PC-3 (cell line): ENCODE measurements at regions not wholly inside any gene's neighbourhood (a gene's known extent, or its start where the extent isn't known, plus 50 kb on each side); places are given as distances from the start of the nearest gene placed in this dataset.

Source experiments
- ATAC-seq: fragments of 200-7000 bp; cut with Tn5 transposase; 2 replicates; pipeline ENCODE4 v1.9.1; 2020; ENCODE audit warnings: mild to moderate bottlenecking, moderate library complexity
- BruUV-seq: library from RNA; stranded (reverse); fragments of 400-500 nt; replicated peaks from 2 replicates; lab custom pipeline; 2021; lab: Mats Ljungman, UMichigan
- CTCF ChIA-PET: fragments of 300-600 bp; sonication (Branson Sonifier 250); formaldehyde crosslinking; loops from one replicate; lab custom pipeline; 2022; ENCODE audit warnings: antibody characterized with exemption; lab: Charles Lee
- POLR2A ChIA-PET: fragments of 300-600 bp; sonication (Branson Sonifier 250); formaldehyde crosslinking; loops from one replicate; lab custom pipeline; 2022; ENCODE audit warnings: antibody characterized with exemption; ENCODE audit not compliant: unreplicated experiment; lab: Charles Lee
- DNase-seq: peaks from one replicate; pipeline ENCODE4 v3.0.0-alpha.2; 2015
- H2AFZ ChIP-seq: fragments of 300-600 bp; sonication (generic); 2 replicates; pipeline ENCODE4 v1.6.0; 2016; ENCODE audit warnings: antibody characterized with exemption, low read length
- H3F3A ChIP-seq: fragments of 300-600 bp; sonication (generic); one replicate; pipeline ENCODE4 v1.6.0; 2017; ENCODE audit warnings: antibody characterized with exemption, low read length, control low read depth, mild to moderate bottlenecking; ENCODE audit not compliant: unreplicated experiment
- H3K27ac ChIP-seq: fragments of 300-600 bp; sonication (generic); 2 replicates; pipeline ENCODE4 v1.5.1; 2016; ENCODE audit warnings: mild to moderate bottlenecking, low read length
- H3K27me3 ChIP-seq: fragments of 300-600 bp; sonication (generic); 2 replicates; pipeline ENCODE4 v1.6.1; 2016; ENCODE audit warnings: low read length, mixed read lengths
- H3K36me3 ChIP-seq: fragments of 300-600 bp; sonication (generic); 2 replicates; pipeline ENCODE4 v1.6.1; 2016; ENCODE audit warnings: low read depth, mixed run types, low read length, mixed read lengths
- H3K4me1 ChIP-seq: fragments of 300-600 bp; sonication (generic); 2 replicates; pipeline ENCODE4 v1.5.1; 2016; ENCODE audit warnings: low read length; ENCODE audit not compliant: insufficient read depth
- H3K4me2 ChIP-seq: fragments of 300-600 bp; sonication (generic); 2 replicates; pipeline ENCODE4 v1.6.0; 2016; ENCODE audit warnings: low read length
- H3K4me3 ChIP-seq: fragments of 300-600 bp; sonication (generic); 2 replicates; pipeline ENCODE4 v1.5.1; 2016; ENCODE audit warnings: mild to moderate bottlenecking, low read length, mixed read lengths
- H3K79me2 ChIP-seq: fragments of 300-600 bp; sonication (generic); 2 replicates; pipeline ENCODE4 v1.6.1; 2017; ENCODE audit warnings: low read length, mixed read lengths
- H3K9ac ChIP-seq: fragments of 300-600 bp; sonication (generic); 2 replicates; pipeline ENCODE4 v1.6.0; 2016; ENCODE audit warnings: mild to moderate bottlenecking, low read length
- H3K9me2 ChIP-seq: fragments of 300-600 bp; sonication (generic); replicated peaks from 2 replicates; pipeline ENCODE4 v1.6.1; 2016; ENCODE audit warnings: mixed run types, low read length, mixed read lengths
- H3K9me3 ChIP-seq: fragments of 300-600 bp; sonication (generic); 2 replicates; pipeline ENCODE4 v1.6.1; 2016; ENCODE audit warnings: low read length, mixed read lengths
- H4K20me1 ChIP-seq: fragments of 300-600 bp; sonication (generic); 2 replicates; pipeline ENCODE4 v1.6.1; 2016; ENCODE audit warnings: low read length, mixed read lengths
- EZH2 ChIP-seq: fragments of 300-600 bp; sonication (generic); IDR thresholded peaks from one replicate; pipeline ENCODE4 v1.6.1; 2017; ENCODE audit warnings: antibody characterized with exemption, mild to moderate bottlenecking, low read length; ENCODE audit not compliant: unreplicated experiment
- EZH2phosphoT487 ChIP-seq: fragments of 300-600 bp; sonication (generic); IDR thresholded peaks from 2 replicates; pipeline ENCODE4 v1.6.1; 2018; ENCODE audit warnings: mild to moderate bottlenecking, antibody characterized with exemption, low read length, borderline replicate concordance
- intact Hi-C: fragments of 100-400 bp; cut with micrococcal nuclease; formaldehyde crosslinking; loops from 2 replicates; pipeline ENCODE4 v1.9.0; 2023
- TF ChIP-seq, protein P1 (sequence below): fragments of 300-600 bp; sonication (generic); conservative IDR thresholded peaks from 2 replicates; pipeline ENCODE4 v1.5.1; 2017; ENCODE audit warnings: antibody characterized with exemption, low read depth, mild to moderate bottlenecking, low read length

- ChIA-PET POLR2A (interaction anchor here (1.0 kb wide), 1 partner anchor 97 kb away, joined by 3 read pairs; no protein-coding TSS in a partner anchor), CTCF (interaction anchor here (0.5 to 0.6 kb wide), 2 partner anchors 71 to 916 kb away, joined by 3 to 4 read pairs; no protein-coding TSS in a partner anchor)
- H3K27ac ChIP-seq: peak overlapping the region; percentile 98
- H3K27me3 ChIP-seq: no peaks in the 10 kb centered on the region
- H3K4me3 ChIP-seq: peak overlapping the region; percentile 19; the same call in 1 of the 2 replicates
- peak; percentile 97 for DNase-seq
- no peaks in the 10 kb centered on the region for H3K9me2 ChIP-seq
- H3K9me3 ChIP-seq: no peaks in the 10 kb centered on the region
- H3K4me2 ChIP-seq: peak overlapping the region; percentile 76
- intact Hi-C loops: loop anchor here (2.0 to 10.0 kb wide), 7 partner anchors 37 to 597 kb away; no protein-coding TSS in a partner anchor
- H4K20me1 ChIP-seq: no peaks in the 10 kb centered on the region
- peak overlapping the region; percentile 73 for H3K9ac ChIP-seq
- no peak overlapping the region for H2AFZ ChIP-seq
- no peaks in the 10 kb centered on the region for H3K36me3 ChIP-seq
- H3K4me1 ChIP-seq: peaks cover 59% of the 10 kb centered on the region
- TSS peak; percentile 22 for BruUV-seq
- H3F3A ChIP-seq: peaks cover 4% of the 10 kb centered on the region
- no peaks in the 10 kb centered on the region for H3K79me2 ChIP-seq
- TF ChIP-seq, protein P1, sequence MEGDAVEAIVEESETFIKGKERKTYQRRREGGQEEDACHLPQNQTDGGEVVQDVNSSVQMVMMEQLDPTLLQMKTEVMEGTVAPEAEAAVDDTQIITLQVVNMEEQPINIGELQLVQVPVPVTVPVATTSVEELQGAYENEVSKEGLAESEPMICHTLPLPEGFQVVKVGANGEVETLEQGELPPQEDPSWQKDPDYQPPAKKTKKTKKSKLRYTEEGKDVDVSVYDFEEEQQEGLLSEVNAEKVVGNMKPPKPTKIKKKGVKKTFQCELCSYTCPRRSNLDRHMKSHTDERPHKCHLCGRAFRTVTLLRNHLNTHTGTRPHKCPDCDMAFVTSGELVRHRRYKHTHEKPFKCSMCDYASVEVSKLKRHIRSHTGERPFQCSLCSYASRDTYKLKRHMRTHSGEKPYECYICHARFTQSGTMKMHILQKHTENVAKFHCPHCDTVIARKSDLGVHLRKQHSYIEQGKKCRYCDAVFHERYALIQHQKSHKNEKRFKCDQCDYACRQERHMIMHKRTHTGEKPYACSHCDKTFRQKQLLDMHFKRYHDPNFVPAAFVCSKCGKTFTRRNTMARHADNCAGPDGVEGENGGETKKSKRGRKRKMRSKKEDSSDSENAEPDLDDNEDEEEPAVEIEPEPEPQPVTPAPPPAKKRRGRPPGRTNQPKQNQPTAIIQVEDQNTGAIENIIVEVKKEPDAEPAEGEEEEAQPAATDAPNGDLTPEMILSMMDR: no peak
- TF ChIP-seq EZH2phosphoT487 (no peak), EZH2 (no peak)
- peak; percentile 93 for ATAC-seq
Observed at GRCh38 chr3:24591661-24592555, 97.3 kb upstream of the THRB start.

GRCh38 chr3:24594161-24594560, 99.5 kb upstream of the THRB start:
- Histone ChIP-seq H3K9me3 (no peaks in the 10 kb centered on the region), H3K27me3 (no peaks in the 10 kb centered on the region), H3K4me3 (no peak overlapping the region), H3K9ac (no peak overlapping the region), H3K79me2 (no peaks in the 10 kb centered on the region), H4K20me1 (no peaks in the 10 kb centered on the region), H3K4me2 (no peak overlapping the region), H3F3A (peaks cover 4% of the 10 kb centered on the region), H2AFZ (no peak overlapping the region), H3K4me1 (peaks cover 71% of the 10 kb centered on the region), H3K27ac (no peak overlapping the region), H3K36me3 (no peaks in the 10 kb centered on the region), H3K9me2 (no peaks in the 10 kb centered on the region)
- BruUV-seq: no TSS peak
- no peak for DNase-seq
- intact Hi-C loops: loop anchor here (5.0 to 10.0 kb wide), 2 partner anchors 237 to 599 kb away; no protein-coding TSS in a partner anchor
- ATAC-seq: no peak
- ChIA-PET POLR2A (no interaction called here), CTCF (no interaction called here)
- TF ChIP-seq, protein P1: no peak
- TF ChIP-seq EZH2 (no peak), EZH2phosphoT487 (no peak)
